T-cell (primary cell): ENCODE measurements at regions not wholly inside any gene's neighbourhood (a gene's known extent, or its start where the extent isn't known, plus 50 kb on each side); places are given as distances from the start of the nearest gene placed in this dataset.

Experiments
- ATAC-seq, 4 experiments: fragments of 200-7000 bp in 3 of 4; fragments of 150-1000 bp in 1 of 4; cut with Tn5 transposase; replicated peaks in 1 of 4; 1 replicate in 3 of 4; 2 replicates in 1 of 4; pipeline ENCODE4 v1.10.0; 2021; ENCODE audit warnings: moderate library complexity in 3 of 4, mild to moderate bottlenecking in 2 of 4, moderate number of reproducible peaks in 1 of 4
- CTCF ChIA-PET, 2 donors: fragments of 300-600 bp; sonication (Branson Sonifier 250); formaldehyde crosslinking; loops; one replicate each; lab custom pipeline; 2022; ENCODE audit warnings: antibody characterized with exemption in 2 of 2; lab: Charles Lee
- POLR2A ChIA-PET, 2 donors: fragments of 300-600 bp; sonication (Branson Sonifier 250); formaldehyde crosslinking; loops; one replicate each; lab custom pipeline; 2022; ENCODE audit warnings: antibody characterized with exemption in 2 of 2; lab: Charles Lee
- DNase-seq, 35 experiments: peaks; one replicate each; pipeline versions ENCODE4 v3.0.0 to v3.0.0-alpha.2; 2013 to 2023
- H3K27ac ChIP-seq: one replicate; pipeline ENCODE4 v1.5.1; 2013; ENCODE audit warnings: low read length
- H3K27me3 ChIP-seq, 2 experiments: replicated peaks in 1 of 2; 1 replicate in 1 of 2; 2 replicates in 1 of 2; pipeline versions ENCODE4 v1.6.1 to v1.7.0; 2013; ENCODE audit warnings: low read length in 1 of 2, mixed read lengths in 1 of 2; ENCODE audit not compliant: control insufficient read depth in 2 of 2, insufficient read depth in 2 of 2; ENCODE audit errors: extremely low read depth in 1 of 2
- H3K36me3 ChIP-seq, 2 donors: 1 replicate in 1 of 2; 2 replicates in 1 of 2; pipeline versions ENCODE4 v1.6.1 to v1.7.0; 2013; ENCODE audit warnings: low read length in 1 of 2; ENCODE audit not compliant: control insufficient read depth in 2 of 2, insufficient read depth in 1 of 2; ENCODE audit errors: extremely low read depth in 1 of 2
- H3K4me1 ChIP-seq, 2 experiments: 1 replicate in 1 of 2; 2 replicates in 1 of 2; pipeline versions ENCODE4 v1.6.1 to v1.7.0; 2013; ENCODE audit warnings: low read length in 2 of 2, mixed read lengths in 1 of 2; ENCODE audit not compliant: insufficient read depth in 2 of 2, control insufficient read depth in 1 of 2; ENCODE audit errors: extremely low read depth in 1 of 2
- H3K4me3 ChIP-seq, 2 donors: 1 replicate in 1 of 2; 2 replicates in 1 of 2; pipeline versions ENCODE4 v1.5.1 to v1.7.0; 2013; ENCODE audit warnings: mild to moderate bottlenecking in 2 of 2, low read length in 1 of 2, moderate library complexity in 1 of 2; ENCODE audit not compliant: control insufficient read depth in 1 of 2; ENCODE audit errors: extremely low read depth in 1 of 2
- H3K9me3 ChIP-seq: 2 replicates; pipeline ENCODE4 v1.7.0; 2013
- H3K27ac Mint-ChIP-seq, 2 donors: one replicate each; pipeline ENCODE4 v1.8.0; 2020 to 2021; ENCODE audit warnings: mild to moderate bottlenecking in 2 of 2, mixed read lengths in 2 of 2
- H3K27me3 Mint-ChIP-seq, 2 donors: one replicate each; pipeline ENCODE4 v1.8.0; 2021 to 2022; ENCODE audit warnings: mixed read lengths in 2 of 2
- H3K36me3 Mint-ChIP-seq: one replicate; pipeline ENCODE4 v1.8.0; 2021; ENCODE audit warnings: mixed read lengths
- H3K4me1 Mint-ChIP-seq, 3 donors: one replicate each; pipeline ENCODE4 v1.8.0; 2020 to 2022; ENCODE audit warnings: mixed read lengths in 3 of 3, mild to moderate bottlenecking in 1 of 3
- H3K4me3 Mint-ChIP-seq, 3 donors: one replicate each; pipeline ENCODE4 v1.8.0; 2020 to 2022; ENCODE audit warnings: mild to moderate bottlenecking in 3 of 3, mixed read lengths in 3 of 3, moderate library complexity in 3 of 3
- H3K9me3 Mint-ChIP-seq, 3 donors: one replicate each; pipeline ENCODE4 v1.8.0; 2020 to 2022; ENCODE audit warnings: mixed read lengths in 3 of 3
- WGBS: methylation state at CpG from one replicate; pipeline ENCODE4 v1.1.5; 2013; ENCODE audit warnings: missing lambda C conversion rate; ENCODE audit not compliant: insufficient coverage; 5-methylcytosine and 5-hydroxymethylcytosine counted together

DNA sequence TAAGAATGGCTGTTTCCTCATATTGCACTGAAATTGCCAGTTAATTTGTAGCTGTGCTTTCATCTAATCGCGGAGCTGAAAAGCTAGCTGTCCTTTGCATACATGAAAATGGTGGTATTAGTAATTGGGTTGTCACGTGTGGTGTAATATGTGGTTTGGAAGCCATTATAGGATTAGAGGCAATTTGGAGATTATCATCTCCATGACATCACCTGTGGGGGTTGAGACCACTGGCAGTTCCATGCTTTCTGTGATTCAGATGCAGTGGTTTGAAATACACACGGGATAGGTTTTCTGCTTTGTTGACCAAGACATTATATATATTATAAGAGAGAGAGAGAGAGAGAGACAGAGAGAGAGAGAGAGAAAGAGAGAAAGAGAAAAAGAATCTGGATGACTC is 180.8 kb downstream of the RAB11FIP2 start:
- CTCF ChIA-PET: no interaction called here

DNA sequence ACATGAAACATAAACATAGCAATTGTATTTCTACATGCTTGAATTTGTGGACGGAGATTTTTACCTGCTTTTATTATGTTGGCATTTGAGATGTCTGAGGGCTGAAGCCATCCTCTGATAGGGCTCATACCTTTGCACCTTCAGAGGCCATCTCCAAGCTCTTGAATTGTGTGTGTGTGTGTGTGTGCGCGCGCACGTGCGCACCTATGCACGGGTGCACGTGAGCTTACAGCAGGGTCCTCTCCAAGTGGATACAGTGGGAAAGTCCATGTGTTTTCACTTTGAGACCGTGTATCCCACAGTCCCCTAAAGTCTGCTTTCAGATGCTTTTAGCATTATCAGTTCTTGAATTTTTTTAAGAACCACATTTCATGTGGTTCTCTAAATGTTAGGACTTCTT is 178.6 kb downstream of the RAB11FIP2 start:
- 29% methylated on average over 1 of the region's 9 CpGs for WGBS
- Mint-ChIP-seq H3K27ac (no peak overlapping the region), H3K27me3 (peaks cover 13 to 18% of the 10 kb centered on the region in 2 donors), H3K36me3 (no peaks in the 10 kb centered on the region), H3K4me3 (no peak overlapping the region), H3K9me3 (no peaks in the 10 kb centered on the region), H3K4me1 (no peaks in the 10 kb centered on the region)
- Histone ChIP-seq H3K4me1 (no peaks in the 10 kb centered on the region), H3K9me3 (no peaks in the 10 kb centered on the region), H3K27ac (no peak overlapping the region), H3K27me3 (peaks cover 0 to 8% of the 10 kb centered on the region in 2 experiments), H3K36me3 (no peaks in the 10 kb centered on the region), H3K4me3 (no peak overlapping the region)
- DNase-seq: no peak
- CTCF ChIA-PET: no interaction called here
- no peak for ATAC-seq
- POLR2A ChIA-PET: no interaction called here

More for the DNA sequence above, 180.8 kb downstream of the RAB11FIP2 start:
- H3K27me3 ChIP-seq: peaks cover 0 to 3% of the 10 kb centered on the region in 2 experiments
- no peaks in the 10 kb centered on the region for H3K36me3 ChIP-seq
- H3K27ac ChIP-seq: no peak overlapping the region
- no peaks in the 10 kb centered on the region for H3K4me1 ChIP-seq
- no peak overlapping the region for H3K27ac Mint-ChIP-seq
- no peak overlapping the region for H3K4me3 Mint-ChIP-seq
- peaks cover 13 to 14% of the 10 kb centered on the region in 2 donors for H3K27me3 Mint-ChIP-seq
- H3K4me1 Mint-ChIP-seq: no peaks in the 10 kb centered on the region
- no peak overlapping the region for H3K4me3 ChIP-seq
- DNase-seq: no peak
- POLR2A ChIA-PET: no interaction called here
- WGBS: 92% methylated on average over 2 of the region's 4 CpGs
- no peaks in the 10 kb centered on the region for H3K9me3 ChIP-seq
- H3K36me3 Mint-ChIP-seq: no peaks in the 10 kb centered on the region
- ATAC-seq: no peak
- H3K9me3 Mint-ChIP-seq: no peaks in the 10 kb centered on the region

DNA sequence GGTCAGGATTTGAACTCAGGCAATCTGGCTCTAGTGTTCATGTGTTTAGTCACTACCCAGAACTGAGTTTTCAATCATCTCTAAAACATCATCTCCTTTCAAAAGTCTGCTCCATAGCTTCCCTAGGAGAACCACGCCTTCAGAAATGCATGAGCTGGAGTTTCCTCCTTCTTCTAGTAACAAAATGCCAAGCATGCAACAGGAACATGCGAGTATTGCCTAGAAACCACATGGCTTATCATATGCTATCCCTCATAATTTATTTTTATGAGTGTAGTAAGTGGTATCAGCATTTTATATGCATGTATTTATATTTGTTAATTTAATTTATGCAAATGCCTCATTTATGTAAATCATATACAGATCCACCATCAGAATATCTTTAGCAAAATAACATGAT is 170.9 kb downstream of the RAB11FIP2 start:
- H3K27me3 ChIP-seq: peaks cover 0 to 4% of the 10 kb centered on the region in 2 experiments
- Mint-ChIP-seq H3K4me3 (no peak overlapping the region), H3K4me1 (no peaks in the 10 kb centered on the region), H3K9me3 (no peaks in the 10 kb centered on the region), H3K27me3 (peaks cover 4 to 14% of the 10 kb centered on the region in 2 donors), H3K36me3 (no peaks in the 10 kb centered on the region), H3K27ac (no peak overlapping the region)
- no peaks in the 10 kb centered on the region for H3K9me3 ChIP-seq
- H3K4me3 ChIP-seq: no peak overlapping the region
- DNase-seq (no peak), ATAC-seq (no peak)
- POLR2A ChIA-PET: no interaction called here
- CTCF ChIA-PET: no interaction called here
- H3K36me3 ChIP-seq: no peaks in the 10 kb centered on the region
- H3K4me1 ChIP-seq: no peaks in the 10 kb centered on the region
- no CpG with 5 or more reads among the region's 2 CpGs for WGBS
- H3K27ac ChIP-seq: no peak overlapping the region

DNA sequence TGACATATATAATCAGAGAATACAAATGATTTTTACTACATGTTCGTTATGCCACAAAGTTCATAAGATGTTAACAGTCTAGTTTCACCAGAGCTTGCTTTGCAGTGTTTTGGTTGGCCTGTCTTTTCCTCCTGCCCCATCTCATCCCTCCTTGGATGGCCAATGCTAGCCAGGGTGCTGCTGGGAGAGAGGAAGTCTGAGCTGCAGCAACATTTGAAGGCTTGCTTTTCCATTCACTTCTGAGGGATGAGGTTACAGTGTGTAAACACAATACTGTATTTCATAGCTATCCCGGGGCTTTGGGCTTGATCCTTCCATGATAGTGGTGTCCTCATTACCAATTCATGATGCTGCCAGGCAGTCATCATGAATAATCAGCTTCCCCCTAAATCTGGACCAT is 170.5 kb downstream of the RAB11FIP2 start:
- Histone ChIP-seq H3K27me3 (peaks cover under 1 to 2% of the 10 kb centered on the region in 2 experiments), H3K9me3 (no peaks in the 10 kb centered on the region), H3K27ac (no peak overlapping the region), H3K36me3 (no peaks in the 10 kb centered on the region), H3K4me3 (no peak overlapping the region), H3K4me1 (no peaks in the 10 kb centered on the region)
- no peaks in the 10 kb centered on the region for H3K4me1 Mint-ChIP-seq
- no CpG with 5 or more reads among the region's 2 CpGs for WGBS
- CTCF ChIA-PET: interaction anchor here in 1 of 2 donors (0.7 kb wide), 1 partner anchor 15 kb away, joined by 3 read pairs; no protein-coding TSS in a partner anchor
- peaks cover 5 to 12% of the 10 kb centered on the region in 2 donors for H3K27me3 Mint-ChIP-seq
- no peak overlapping the region for H3K27ac Mint-ChIP-seq
- no peak for ATAC-seq
- H3K4me3 Mint-ChIP-seq: no peak overlapping the region
- no peaks in the 10 kb centered on the region for H3K36me3 Mint-ChIP-seq
- DNase-seq: no peak
- POLR2A ChIA-PET: no interaction called here
- no peaks in the 10 kb centered on the region for H3K9me3 Mint-ChIP-seq

DNA sequence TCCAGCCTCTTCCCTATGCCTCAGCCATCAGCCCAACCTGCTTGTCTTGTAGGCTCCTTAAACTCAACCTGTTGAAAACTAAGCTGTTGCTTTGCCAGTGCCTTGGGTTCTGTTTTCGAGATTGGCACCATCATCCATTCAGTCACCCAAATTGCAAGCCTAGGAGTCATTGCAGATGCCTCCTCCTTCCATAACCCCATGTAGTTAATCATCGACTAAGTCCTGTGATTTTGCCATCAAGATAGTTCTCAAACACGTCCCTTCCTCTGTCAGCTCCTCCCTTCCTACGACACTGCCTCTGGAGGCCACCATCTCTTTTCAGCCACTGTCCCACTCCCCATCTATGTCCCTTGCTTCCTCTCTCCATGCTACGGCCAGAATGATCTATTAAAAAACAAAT is 168.1 kb downstream of the RAB11FIP2 start:
- Histone ChIP-seq H3K9me3 (no peaks in the 10 kb centered on the region), H3K4me3 (no peak overlapping the region), H3K4me1 (no peaks in the 10 kb centered on the region), H3K36me3 (no peaks in the 10 kb centered on the region), H3K27ac (no peak overlapping the region), H3K27me3 (peaks cover 0 to 2% of the 10 kb centered on the region in 2 experiments)
- no peaks in the 10 kb centered on the region for H3K4me1 Mint-ChIP-seq
- ATAC-seq (no peak), DNase-seq (no peak)
- ChIA-PET POLR2A (interaction anchor here in 1 of 2 donors (0.6 kb wide), 1 partner anchor 11 kb away, joined by 3 read pairs; no protein-coding TSS in a partner anchor), CTCF (no interaction called here)
- no peak overlapping the region for H3K4me3 Mint-ChIP-seq
- H3K27me3 Mint-ChIP-seq: peaks cover 9% of the 10 kb centered on the region in 2 donors
- 76% methylated on average over 4 of the region's 5 CpGs for WGBS
- no peak overlapping the region for H3K27ac Mint-ChIP-seq
- H3K36me3 Mint-ChIP-seq: no peaks in the 10 kb centered on the region
- no peaks in the 10 kb centered on the region for H3K9me3 Mint-ChIP-seq

DNA sequence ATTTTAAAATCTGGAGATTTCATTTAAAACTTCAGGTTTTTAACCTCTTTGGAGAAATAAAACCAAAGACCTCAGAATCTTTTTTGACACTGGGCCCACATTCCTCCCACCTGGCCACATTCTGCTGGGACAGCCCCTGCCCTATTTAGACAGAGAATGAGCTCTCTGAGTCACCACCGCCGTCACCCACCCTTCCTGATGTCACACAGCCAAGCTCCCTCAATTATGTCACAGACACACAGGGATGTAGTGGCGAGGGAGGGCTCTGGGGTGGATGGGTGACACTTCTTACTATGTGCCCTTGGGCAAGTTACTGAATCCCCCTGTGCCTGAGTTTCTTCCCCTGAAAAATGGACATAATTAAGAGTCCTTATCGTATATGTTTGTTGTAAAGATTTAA is 162.6 kb downstream of the RAB11FIP2 start:
- Mint-ChIP-seq H3K4me3 (no peak overlapping the region), H3K27ac (no peak overlapping the region), H3K27me3 (peaks cover 16% of the 10 kb centered on the region in 2 donors), H3K4me1 (no peaks in the 10 kb centered on the region), H3K9me3 (no peaks in the 10 kb centered on the region), H3K36me3 (no peaks in the 10 kb centered on the region)
- CTCF ChIA-PET: no interaction called here
- POLR2A ChIA-PET: no interaction called here
- ATAC-seq: no peak
- Histone ChIP-seq H3K36me3 (no peaks in the 10 kb centered on the region), H3K27ac (no peak overlapping the region), H3K4me3 (no peak overlapping the region), H3K9me3 (no peaks in the 10 kb centered on the region), H3K4me1 (no peaks in the 10 kb centered on the region), H3K27me3 (peaks cover 2 to 3% of the 10 kb centered on the region in 2 experiments)
- no CpG with 5 or more reads among the region's 4 CpGs for WGBS
- DNase-seq: no peak

DNA sequence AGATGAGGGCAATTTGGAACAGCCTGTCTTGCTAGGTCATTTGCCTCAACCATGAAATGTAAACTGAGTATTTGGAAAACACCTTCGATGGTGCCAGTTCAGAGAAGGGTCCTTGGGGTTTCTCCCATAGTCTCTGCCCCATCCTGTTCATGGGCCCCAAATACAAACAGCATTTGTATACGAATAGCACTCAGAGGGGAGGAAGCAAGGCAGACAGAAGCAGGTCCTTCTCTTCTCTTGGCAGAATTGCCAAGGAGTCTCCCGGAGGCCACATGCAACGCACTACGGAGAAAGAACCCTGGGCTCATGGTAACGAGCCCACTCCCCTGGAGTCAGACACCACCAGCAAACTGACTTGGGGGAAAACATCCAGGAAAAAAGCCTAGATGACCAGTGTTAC is 162.1 kb downstream of the RAB11FIP2 start:
- H3K9me3 Mint-ChIP-seq: no peaks in the 10 kb centered on the region
- H3K27ac ChIP-seq: no peak overlapping the region
- POLR2A ChIA-PET: no interaction called here

More for the DNA sequence above, 162.1 kb downstream of the RAB11FIP2 start:
- Histone ChIP-seq H3K9me3 (no peaks in the 10 kb centered on the region), H3K4me1 (no peaks in the 10 kb centered on the region), H3K36me3 (no peaks in the 10 kb centered on the region), H3K27me3 (peaks cover 2 to 3% of the 10 kb centered on the region in 2 experiments), H3K4me3 (no peak overlapping the region)
- H3K27ac Mint-ChIP-seq: no peak overlapping the region
- 52% methylated on average over 6 of the region's 6 CpGs for WGBS
- H3K4me3 Mint-ChIP-seq: no peak overlapping the region
- H3K27me3 Mint-ChIP-seq: peaks cover 16% of the 10 kb centered on the region in 2 donors
- DNase-seq (no peak), ATAC-seq (no peak)
- CTCF ChIA-PET: no interaction called here
- H3K36me3 Mint-ChIP-seq: no peaks in the 10 kb centered on the region
- no peaks in the 10 kb centered on the region for H3K4me1 Mint-ChIP-seq
